ENCODE measurements at regions not wholly inside any gene's neighbourhood (a gene's known extent, or its start where the extent isn't known, plus 50 kb on each side); places are given as distances from the start of the nearest gene placed in this dataset.
"Not testable (repeated sequence)": the region's sequence is repeated elsewhere in the genome, so short reads cannot be mapped to it uniquely, and the experiment has no call there.

- not testable (repeated sequence) for DNase-seq
Observed at GRCh38 chr10:64784451-64784850, 1263.2 kb downstream of the REEP3 start.

GRCh38 chr10:64785816-64786215 is 1264.6 kb downstream of the REEP3 start:
- no peak for DNase-seq

DNA sequence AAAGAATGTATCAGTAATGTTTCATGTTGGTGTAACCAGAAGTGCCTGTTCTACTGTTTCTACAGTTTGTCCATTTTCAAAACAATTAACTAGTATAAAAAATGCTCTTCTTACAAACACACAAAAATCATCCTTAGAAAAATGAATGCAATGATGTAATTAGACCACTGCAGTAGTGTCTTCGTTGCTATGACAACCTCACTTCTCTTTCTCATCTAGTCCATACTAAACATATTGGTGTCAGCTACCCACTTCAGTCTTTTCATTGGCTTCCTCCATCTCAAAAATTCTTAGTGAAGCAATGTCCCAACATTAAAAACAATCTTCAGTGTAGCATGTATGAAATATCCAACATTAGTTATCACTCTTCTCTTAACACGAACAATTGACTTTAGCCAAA is 1265.8 kb downstream of the REEP3 start:
- DNase-seq: no peak

GRCh38 chr10:64795847-64796246 is 1274.6 kb downstream of the REEP3 start:
- DNase-seq: no peak

DNA sequence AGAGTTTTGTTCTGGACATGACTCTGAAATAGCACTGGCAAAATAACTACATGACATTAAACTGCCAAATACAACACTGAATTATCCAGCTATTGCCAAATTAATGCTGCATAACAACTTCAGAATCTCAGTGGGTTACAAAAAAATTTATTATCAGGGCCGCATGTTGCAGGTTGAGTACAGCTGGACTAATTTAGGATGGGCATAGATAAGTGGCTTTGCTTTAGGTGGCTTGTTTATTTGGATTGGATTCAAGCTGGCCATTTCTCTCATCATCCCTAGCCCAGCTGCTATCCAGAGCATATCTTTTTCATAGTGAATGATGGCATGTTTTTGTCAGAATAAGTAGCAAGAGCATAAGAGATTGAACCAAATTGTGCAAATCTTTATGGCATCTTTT is 1277.1 kb downstream of the REEP3 start:
- DNase-seq: no peak

GRCh38 chr10:64808233-64808632 is 1287.0 kb downstream of the REEP3 start:
- not testable (repeated sequence) for DNase-seq

- DNase-seq: not testable (repeated sequence)
Observed at GRCh38 chr10:64810046-64810445, 1288.8 kb downstream of the REEP3 start.

DNA sequence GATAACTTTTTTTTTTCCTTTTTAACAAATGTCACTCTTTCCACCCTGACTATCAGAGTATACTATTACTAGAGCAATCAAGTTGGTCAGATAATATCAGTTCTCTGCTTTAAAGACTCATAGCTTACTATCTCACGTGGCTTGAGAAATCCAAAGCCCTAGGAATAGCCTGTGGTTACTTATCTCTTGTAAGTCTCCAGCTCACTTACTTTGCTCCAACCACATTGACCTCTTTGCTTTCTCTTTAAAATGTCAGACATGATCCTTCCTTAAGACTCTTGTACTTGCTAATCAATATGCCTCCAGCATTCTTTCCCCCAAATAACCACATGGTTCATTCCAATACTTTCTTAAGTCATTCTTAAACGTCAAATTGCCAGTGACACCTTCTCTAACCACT is 1292.2 kb downstream of the REEP3 start:
- no peak for DNase-seq

DNA sequence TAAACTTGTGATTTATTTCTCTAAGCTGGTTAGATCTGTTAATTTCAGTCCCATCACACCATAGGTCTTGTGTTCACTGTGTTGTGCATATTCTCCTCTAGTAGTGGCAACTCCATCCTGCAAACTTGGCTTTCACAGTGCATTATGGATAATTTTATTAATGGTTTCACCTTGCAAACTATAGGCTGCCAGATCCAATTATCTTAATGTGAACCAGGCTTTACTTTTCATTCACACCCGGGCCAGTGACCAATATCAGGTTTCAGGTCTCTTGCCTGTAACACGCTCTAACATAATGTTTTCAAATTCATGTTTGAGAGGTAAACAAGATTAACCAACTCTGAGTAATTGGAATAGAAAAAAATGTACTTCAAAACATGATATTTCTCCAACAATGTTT is 1293.0 kb downstream of the REEP3 start:
- DNase-seq: no peak

DNA sequence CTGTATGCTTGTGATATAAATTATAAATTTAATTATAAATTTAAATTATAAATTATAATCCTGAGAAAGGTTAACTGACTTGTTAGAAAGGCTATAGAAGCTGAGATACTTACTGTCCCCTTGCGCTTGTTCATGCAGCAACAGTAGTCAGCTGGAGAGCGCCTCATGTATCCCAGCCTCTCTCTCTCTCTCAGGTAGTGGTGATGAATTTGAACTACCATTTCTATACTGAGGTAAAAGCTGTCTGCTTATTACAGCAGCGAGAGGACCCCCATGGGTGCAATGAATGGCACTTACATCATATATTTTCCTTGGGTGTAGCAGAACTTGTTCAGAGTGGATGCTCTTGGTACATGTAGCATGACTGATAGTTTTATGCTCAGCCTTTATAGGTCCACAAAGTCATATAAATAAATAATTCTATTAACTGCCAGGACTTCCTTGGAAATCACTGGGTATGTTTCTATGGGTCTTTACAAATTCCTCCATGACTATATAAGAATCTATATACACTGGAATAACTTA is 1308.7 kb downstream of the REEP3 start:
- DNase-seq: no peak

GRCh38 chr10:64830869-64831268 is 1309.7 kb downstream of the REEP3 start:
- DNase-seq: no peak

GRCh38 chr10:64840341-64840740 is 1319.1 kb downstream of the REEP3 start:
- no peak for DNase-seq

- no peak for DNase-seq
Observed at GRCh38 chr10:64846700-64847099, 1325.5 kb downstream of the REEP3 start.

DNA sequence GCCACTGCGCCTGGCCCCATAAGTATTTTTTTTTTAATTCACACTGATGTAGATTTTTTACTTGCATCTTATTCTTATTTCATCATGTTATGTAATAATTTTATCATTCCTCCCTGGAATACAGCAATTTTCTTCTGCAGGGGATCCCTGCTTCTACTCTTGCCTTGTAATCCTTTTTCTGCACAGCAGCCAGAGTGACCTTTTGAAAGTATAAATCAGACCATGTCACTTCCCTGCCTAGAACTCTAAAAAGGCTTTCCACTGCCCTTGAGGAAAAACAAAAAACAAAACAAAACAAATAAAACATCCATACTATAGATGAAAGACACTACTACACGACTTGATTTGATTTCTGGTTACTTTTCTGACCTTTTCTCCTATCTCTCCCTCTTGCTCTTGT is 1334.7 kb downstream of the REEP3 start:
- no peak for DNase-seq

- DNase-seq: no peak
Observed at GRCh38 chr10:64859911-64860310, 1338.7 kb downstream of the REEP3 start.

- no peak for DNase-seq
Observed at GRCh38 chr10:64863836-64864235, 1342.6 kb downstream of the REEP3 start.

GRCh38 chr10:64867501-64867962 is 1346.3 kb downstream of the REEP3 start:
- DNase-seq: no peak

DNA sequence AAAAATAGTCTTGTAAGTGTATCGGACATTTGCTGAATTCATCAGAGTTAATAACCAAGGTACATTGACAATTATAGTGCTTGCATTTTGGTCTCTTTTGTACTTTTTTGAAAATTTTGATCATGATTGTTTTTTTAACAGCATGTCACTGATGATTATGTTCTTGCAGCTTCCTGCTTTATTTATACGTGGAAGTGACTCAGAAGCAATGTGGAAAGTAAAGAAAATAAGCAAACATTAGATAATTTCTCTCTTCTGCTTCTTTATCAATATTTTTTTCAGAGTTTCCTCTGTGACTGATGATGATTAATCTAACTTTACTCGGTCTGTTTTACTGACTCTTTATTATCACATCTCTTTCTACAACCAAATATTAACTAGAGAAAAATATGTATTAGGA is 1351.9 kb downstream of the REEP3 start:
- no peak for DNase-seq

DNA sequence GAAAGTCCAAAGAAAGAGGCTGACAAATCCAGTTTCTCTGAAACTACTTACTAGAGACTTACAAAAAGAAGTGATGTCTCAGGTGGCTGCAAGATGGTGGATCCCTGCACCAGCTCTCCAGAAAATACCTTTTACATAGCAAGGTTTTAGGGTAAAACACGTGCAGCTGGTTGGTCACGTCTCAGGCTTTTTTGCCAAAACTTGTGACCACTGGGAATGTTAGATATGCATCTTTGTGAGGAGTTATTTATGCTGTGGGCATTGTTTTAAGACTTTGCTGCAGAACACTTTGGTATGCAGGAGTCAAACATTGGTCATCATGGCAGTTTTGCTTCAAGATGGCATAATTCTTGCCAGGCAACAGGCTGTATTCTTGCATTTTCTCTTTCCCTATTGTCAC is 1352.8 kb downstream of the REEP3 start:
- DNase-seq: no peak

DNA sequence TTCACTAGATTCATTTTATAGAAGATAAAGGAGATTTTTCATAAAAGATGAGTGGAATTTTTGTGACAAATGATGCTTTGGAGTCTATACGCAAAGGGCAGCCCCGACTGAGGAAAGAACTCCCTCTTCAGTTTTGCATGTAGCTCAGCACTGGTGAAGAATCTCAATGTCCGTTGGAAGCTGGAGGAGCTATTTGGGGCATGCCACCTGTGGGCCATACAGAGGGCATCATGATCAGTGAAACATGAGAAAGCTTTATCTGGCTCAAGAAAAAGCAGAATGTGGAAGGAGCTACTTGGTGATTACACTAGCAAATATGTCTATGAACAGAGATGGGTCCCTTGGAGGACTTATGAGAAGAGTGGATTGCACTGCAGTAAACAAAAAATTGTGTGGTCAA is 1359.3 kb downstream of the REEP3 start:
- DNase-seq: no peak

GRCh38 chr10:64881257-64881656 is 1360.1 kb downstream of the REEP3 start:
- no peak for DNase-seq

DNA sequence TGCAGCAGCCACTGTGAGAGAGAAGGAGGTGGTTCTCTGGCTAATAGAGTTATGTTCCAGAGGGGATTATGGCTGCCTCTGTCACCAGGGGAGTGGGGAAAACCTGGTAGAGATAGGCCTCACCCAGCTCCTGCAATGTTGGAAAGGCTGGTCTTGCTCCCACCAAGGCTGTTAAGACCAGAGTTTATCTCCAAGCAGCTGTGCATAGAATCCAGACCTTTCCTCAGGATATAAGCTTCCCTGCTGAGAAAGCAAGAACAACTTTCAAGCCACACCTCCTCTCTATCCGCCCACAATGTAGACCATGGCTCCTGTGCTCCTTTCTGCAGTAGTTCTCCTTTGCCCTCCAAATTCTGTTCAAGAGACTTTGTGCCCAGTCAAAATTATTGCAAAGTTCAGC is 1375.4 kb downstream of the REEP3 start:
- DNase-seq: no peak

- not testable (repeated sequence) for DNase-seq
Observed at GRCh38 chr10:64906311-64906710, 1385.1 kb downstream of the REEP3 start.

DNA sequence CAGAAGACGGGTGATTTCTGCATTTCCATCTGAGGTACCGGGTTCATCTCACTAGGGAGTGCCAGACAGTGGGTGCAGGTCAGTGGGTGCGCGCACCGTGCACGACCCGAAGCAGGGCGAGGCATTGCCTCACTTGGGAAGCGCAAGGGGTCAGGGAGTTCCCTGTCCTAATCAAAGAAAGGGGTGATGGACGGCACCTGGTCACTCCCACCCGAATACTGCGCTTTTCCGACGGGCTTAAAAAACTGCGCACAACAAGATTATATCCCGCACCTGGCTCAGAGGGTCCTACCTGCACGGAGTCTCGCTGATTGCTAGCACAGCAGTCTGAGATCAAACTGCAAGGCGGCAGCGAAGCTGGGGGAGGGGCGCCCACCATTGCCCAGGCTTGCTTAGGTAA is 1403.1 kb downstream of the REEP3 start:
- DNase-seq: not testable (repeated sequence)

DNA sequence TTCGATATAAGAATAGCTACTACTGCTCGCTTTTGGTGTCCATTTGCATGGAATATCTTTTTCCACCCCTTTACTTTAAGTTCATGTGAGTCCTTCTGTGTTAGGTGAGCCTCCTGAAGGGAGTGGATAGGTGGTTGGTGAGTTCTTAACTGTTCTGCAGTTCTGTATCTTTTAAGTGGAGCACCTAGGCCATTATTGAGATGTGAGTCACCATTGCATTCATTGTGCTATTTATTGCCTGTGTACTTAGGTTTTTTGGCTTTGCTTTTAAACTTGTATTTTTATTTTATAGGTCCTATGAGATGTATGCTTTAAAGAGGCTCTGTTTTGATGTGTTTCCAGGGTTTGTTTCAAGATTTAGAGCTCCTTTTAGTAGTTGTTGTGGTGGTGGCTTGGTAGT is 1430.8 kb downstream of the REEP3 start:
- DNase-seq: no peak

DNA sequence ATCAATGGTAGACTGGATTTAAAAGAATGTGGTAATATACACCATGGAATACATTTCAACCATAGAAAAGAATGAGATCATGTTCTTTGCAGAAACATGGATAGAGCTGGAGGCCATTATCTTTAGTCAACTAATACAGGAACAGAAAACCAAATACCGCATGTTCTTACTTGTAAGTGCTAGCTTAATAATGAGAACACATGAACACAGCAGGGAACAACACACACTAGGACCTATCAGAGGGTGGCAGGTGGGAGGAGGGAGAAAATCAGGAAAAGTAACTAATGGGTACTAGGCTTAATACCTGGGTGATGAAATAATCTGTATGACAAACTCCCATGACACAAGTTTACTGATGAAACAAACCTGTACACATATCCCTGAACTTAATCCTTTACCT is 1435.2 kb downstream of the REEP3 start:
- DNase-seq: no peak

Measured in suppressor macrophage treated with lipopolysaccharide for 4 hours (primary cell).